GM12873 (cell line): ENCODE measurements at regions not wholly inside any gene's neighbourhood (a gene's known extent, or its start where the extent isn't known, plus 50 kb on each side); places are given as distances from the start of the nearest gene placed in this dataset.

Source experiments
- TF ChIP-seq, protein P1 (sequence below): IDR thresholded peaks from 2 replicates; pipeline ENCODE4 v1.5.1; 2012; ENCODE audit warnings: low read depth, mild to moderate bottlenecking, moderate library complexity, low read length, control low read depth; ENCODE audit not compliant: insufficient read depth; ENCODE audit errors: missing control alignments

DNA sequence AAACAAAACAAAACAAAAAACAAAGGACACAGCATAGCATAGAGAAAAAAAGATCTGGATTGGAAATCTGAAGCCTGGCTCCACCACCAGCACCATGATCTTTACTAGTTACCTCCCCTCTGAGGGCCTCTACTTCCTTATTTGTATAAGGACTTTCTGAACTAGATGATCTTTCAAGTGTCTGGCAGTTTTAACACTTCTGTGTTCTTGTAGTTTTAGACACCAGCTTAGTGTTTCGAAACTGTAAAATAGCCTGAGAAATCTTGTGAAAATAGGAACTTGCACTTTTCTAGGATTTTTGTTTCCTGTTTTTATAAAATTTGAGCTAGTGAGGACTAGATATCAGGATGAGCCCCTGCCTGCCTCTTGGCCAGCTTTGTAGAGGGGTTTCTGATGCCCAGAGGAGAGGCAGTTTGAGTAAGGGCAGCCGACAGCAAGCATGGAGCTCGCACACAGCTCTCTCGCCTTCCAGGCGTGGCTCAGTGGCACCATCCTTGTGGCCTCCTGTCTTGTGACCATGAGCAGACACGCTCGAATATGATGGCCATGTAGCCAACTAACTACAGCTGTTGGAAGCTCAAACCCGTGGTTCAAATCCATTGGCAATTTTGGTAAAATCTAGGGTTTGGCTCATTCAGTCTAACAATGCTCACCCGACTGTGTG lies 319.0 kb downstream of the KCNRG start:
- TF ChIP-seq, protein P1, sequence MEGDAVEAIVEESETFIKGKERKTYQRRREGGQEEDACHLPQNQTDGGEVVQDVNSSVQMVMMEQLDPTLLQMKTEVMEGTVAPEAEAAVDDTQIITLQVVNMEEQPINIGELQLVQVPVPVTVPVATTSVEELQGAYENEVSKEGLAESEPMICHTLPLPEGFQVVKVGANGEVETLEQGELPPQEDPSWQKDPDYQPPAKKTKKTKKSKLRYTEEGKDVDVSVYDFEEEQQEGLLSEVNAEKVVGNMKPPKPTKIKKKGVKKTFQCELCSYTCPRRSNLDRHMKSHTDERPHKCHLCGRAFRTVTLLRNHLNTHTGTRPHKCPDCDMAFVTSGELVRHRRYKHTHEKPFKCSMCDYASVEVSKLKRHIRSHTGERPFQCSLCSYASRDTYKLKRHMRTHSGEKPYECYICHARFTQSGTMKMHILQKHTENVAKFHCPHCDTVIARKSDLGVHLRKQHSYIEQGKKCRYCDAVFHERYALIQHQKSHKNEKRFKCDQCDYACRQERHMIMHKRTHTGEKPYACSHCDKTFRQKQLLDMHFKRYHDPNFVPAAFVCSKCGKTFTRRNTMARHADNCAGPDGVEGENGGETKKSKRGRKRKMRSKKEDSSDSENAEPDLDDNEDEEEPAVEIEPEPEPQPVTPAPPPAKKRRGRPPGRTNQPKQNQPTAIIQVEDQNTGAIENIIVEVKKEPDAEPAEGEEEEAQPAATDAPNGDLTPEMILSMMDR: no peak

DNA sequence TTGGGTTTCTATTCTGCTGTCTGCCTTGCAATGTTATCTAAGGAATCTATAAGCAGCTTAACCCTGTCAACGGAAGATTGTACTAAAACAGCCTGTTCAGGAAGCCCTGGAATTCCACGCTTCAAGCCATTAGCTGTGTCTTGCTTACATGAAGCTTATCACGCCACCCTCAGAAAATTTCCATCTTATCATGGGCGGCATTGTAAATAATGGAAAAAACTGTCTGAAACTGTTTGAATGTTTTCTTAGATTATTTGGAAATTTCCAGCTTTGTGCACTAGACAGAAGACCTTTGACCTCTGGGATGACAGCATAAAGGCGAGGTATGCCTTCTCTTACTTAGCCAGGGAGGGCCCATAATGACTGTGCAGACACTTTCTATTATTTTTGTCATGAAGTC lies 319.7 kb downstream of the KCNRG start:
- TF ChIP-seq, protein P1: no peak

DNA sequence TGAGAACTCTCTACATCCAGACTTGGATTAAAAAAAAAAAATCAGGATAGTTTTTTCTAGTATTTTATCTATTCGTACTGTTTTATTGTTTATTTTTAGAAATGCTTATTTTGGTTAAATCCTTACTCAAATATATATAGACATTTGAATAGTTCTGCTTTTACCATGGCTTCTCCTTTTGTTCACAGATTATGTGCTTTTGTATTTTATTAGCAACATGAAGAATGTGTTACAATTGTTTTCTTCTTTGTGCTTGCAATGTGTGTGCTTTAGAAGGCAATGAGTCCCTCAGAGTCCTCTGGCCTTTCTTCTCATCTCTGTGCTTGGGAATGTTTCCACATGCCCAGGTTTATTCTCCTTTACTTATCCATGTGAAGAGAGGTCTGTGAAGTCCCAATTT lies 324.0 kb downstream of the KCNRG start:
- TF ChIP-seq, protein P1: no peak

DNA sequence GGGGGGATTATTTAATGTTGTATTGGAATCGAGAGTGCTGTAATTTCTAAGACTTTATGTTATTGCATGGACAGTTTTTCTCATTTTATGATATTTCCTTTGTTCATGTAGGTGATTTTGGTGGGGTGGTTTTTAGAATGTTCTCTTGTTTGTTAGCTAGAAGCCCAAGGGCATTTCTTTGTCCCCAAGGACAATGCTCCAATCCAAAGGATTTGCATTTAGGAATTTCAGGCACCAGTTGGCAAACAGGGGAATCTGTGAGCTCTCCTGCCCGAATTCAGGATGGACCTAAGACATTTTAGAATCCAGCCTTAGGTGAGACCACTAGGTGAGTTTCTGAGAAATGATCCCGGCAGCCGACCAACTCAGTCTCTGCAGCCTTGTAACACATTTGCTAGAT lies 324.9 kb downstream of the KCNRG start:
- TF ChIP-seq, protein P1: no peak

DNA sequence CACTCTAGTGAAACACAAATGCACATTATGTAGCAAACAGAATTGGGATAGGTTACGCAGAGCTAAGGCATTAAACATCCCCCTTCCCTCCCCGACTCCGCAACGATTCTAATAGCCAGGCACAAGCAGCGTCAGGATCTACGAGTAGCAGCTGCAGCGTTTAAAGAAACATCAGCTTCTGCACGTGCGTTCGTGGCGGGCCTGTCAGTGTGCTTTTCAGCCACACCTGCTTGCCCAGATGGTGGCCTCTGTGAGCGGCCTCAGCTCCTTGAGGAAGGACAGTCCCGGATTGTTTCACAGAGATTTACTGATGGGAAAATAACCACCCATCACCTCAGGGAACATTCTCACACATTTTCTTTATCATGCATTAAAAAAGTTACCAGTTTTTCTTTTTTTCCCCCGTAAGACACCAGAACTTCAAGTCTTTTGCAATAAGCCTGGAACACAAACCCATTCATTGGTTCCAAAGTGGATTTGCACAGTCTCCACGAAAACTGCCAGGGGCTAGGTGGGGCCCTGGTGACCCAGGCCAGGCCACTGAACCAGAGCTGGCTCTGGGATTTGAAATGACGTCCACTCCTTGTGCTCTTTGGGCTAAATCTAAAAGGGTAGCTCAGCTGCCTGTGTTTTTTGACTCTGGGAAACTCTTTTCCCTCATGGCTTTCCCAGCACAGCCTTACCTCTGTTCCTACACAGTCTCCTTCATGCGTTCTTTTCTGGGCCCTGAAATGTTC lies 325.5 kb downstream of the KCNRG start:
- TF ChIP-seq, protein P1: no peak

DNA sequence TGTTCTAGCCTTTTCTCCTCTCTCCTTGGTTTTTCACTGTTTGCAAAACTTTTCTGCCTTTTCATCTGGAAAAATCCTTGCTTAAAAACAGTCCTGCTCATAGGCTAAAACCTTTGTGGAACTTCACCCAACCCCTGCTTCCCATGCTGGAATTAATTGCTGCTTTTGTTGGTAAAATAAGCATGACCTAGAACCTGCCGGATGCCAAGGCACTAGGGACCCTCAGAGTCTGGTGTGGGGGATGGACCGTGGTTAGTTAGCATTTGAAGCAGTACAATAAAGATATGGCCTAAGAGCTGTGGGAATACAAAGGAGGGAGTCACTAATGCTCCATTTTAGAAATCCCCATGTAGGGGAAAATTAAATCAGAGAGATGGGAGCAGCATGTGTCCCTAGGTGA lies 326.3 kb downstream of the KCNRG start:
- TF ChIP-seq, protein P1: no peak

DNA sequence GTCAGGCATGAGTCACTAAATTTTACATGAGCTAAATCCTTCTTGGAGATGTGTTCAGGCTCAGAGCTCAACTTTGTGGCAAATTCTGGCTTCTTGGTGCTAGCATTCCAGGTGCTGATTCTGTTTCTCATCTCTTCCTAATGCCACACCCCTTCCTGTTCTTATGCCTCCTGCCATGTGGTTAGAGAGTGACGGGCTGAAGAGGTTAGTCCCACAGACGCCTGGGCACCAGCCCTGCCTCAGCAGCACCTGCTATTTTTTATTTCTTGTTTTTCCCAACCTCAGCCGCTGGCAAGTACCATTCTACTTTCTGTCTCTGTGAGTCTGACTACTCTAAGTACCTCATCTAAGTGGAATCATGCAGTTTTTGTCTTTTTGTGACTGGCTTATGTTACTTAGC lies 329.5 kb downstream of the KCNRG start:
- TF ChIP-seq, protein P1: no peak
